ENCODE measurements at regions not wholly inside any gene's neighbourhood (a gene's known extent, or its start where the extent isn't known, plus 50 kb on each side); places are given as distances from the start of the nearest gene placed in this dataset.

DNA sequence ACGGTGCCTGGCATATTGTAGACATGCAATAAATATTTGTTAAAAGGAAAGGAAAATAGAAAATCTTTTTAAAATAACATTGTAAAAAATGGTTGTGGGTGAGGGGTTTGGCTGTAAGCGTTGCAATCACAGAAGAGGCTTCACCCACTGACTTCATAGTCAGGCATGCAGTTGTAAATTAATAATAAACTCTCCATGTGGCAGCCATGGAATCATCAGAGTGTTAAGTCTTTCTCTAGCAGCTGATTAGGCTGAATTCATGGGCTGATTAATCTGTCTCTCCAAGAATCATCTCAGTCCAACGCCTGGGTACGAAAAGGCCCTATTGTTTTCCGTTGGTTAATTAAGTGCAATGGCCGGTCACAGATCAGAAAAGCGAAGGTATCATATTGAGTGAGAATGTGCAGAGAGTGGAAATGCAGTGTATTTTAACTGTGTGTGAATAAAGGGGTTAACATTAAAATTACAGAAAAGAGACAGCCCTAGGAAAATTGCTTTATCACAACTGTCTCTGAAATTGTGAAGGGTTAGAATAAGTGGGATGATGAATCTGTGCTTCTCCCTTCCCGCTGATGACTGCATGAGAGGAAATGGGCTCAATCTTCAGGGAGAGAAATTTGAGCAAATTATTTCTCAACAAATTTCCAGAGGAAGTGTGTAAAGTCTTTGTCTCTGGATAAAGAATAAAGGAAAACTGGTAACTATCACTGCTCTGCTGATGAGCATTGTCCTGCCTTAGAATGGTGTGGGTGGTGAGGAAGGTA, 269.0 kb downstream of the FAM76B start:
- Histone ChIP-seq H3K9me3 (no peaks in the 10 kb centered on the region), H3K36me3 (no peaks in the 10 kb centered on the region), H3K4me1 (no peaks in the 10 kb centered on the region), H3K4me2 (no peak overlapping the region), H3K27ac (no peak overlapping the region), H3K9ac (no peak overlapping the region), H4K20me1 (no peaks in the 10 kb centered on the region), H3K4me3 (no peak overlapping the region), H3K27me3 (no peaks in the 10 kb centered on the region)
- TF ChIP-seq Cebpa-rat (IDR thresholded peaks at IDR 0.05) = no peak

DNA sequence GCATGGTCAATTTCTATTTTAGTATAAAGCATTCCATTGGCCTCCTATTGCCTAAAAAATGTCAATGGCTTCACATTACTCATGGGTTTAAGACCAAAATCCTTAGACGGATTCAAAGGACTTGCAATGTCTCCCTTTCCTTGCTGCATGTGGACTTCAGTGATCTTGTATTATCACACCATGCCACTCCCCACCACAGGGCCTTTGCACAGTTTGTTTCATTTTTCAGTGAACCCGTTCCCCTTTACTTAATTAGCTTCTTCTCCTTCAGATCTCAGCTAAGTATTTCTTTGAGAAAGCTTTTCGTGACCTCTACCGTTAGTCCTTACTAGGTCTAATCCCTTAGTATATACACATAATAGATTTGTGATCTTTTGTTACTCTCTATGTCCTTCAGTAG, 269.7 kb downstream of the FAM76B start:
- no peak for TF ChIP-seq Cebpa-rat (IDR thresholded peaks at IDR 0.05)
- no peaks in the 10 kb centered on the region for H3K9me3 ChIP-seq
- H3K4me2 ChIP-seq = no peak overlapping the region
- no peaks in the 10 kb centered on the region for H3K36me3 ChIP-seq
- H3K4me1 ChIP-seq = peaks cover 4% of the 10 kb centered on the region
- H3K27ac ChIP-seq = no peak overlapping the region
- no peaks in the 10 kb centered on the region for H3K27me3 ChIP-seq
- no peak overlapping the region for H3K9ac ChIP-seq
- H4K20me1 ChIP-seq = no peaks in the 10 kb centered on the region
- H3K4me3 ChIP-seq = no peak overlapping the region

DNA sequence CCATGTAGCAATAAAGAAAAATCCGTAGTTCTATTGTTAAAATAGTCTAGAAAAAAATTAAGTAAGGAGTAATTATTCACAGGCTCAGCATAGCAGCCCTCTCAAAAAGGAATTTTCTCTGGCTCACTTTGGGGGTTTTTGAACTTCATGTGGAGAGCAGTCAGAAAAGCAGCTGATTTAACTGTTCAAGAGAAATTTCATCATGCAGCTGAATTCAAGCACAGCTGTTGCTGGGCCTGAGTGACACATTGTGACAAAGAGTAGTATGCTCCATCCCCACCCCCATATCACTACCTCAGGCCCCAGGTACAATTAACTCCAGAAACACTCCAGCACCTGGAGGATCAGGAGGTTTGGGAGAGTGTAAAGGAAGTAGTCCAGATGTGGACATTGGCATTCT, 272.1 kb downstream of the FAM76B start:
- no peaks in the 10 kb centered on the region for H3K9me3 ChIP-seq
- no peak for TF ChIP-seq Cebpa-rat (IDR thresholded peaks at IDR 0.05)

DNA sequence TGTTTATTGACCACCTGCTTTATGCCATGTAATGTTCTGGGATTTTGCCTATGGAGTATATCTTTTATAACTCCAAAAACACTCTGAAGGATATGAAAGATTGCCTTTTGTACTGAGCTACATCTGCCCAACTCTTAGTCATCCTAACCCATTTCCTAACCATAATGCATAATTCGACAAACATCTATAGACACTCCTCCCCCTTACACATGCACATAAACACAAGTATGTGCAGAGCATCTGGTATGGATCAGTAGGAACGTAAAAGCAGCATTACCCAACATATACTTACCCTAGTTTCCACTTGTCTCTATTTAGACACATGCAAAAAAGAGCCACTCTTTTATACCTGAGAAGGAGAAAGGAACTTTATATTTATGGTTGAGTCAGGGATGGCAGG, 272.8 kb downstream of the FAM76B start:
- Histone ChIP-seq H4K20me1 (no peaks in the 10 kb centered on the region), H3K27ac (no peak overlapping the region), H3K4me3 (no peak overlapping the region), H3K36me3 (no peaks in the 10 kb centered on the region), H3K9me3 (no peaks in the 10 kb centered on the region), H3K4me2 (no peak overlapping the region), H3K9ac (no peak overlapping the region), H3K27me3 (no peaks in the 10 kb centered on the region), H3K4me1 (peaks cover 12% of the 10 kb centered on the region)
- no peak for TF ChIP-seq Cebpa-rat (IDR thresholded peaks at IDR 0.05)

More for the DNA sequence above, 272.1 kb downstream of the FAM76B start:
- Histone ChIP-seq H3K4me1 (peaks cover 12% of the 10 kb centered on the region), H4K20me1 (no peaks in the 10 kb centered on the region), H3K4me2 (no peak overlapping the region), H3K9ac (no peak overlapping the region), H3K4me3 (no peak overlapping the region), H3K36me3 (no peaks in the 10 kb centered on the region), H3K27me3 (no peaks in the 10 kb centered on the region), H3K27ac (no peak overlapping the region)

DNA sequence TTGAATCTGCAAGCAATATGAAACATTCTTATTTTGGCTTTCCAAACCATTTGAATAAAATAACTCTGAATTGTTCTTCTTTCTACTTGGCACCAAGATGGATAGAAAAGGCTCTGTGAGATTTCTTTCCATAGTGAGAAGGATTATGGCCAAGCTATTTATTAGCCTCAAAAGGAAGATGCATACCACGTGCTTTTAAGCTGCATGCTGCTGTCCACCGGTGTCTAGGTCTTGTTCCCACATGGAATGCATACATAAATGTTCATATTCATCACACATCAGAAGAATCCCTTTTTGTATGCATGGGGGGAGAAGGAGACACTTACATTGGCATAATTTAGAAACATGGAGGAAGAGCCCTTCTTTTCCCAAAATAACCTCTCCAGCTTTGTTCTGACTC, 273.4 kb downstream of the FAM76B start:
- Histone ChIP-seq H3K9me3 (no peaks in the 10 kb centered on the region), H3K4me1 (peaks cover 12% of the 10 kb centered on the region), H3K27ac (no peak overlapping the region), H3K27me3 (no peaks in the 10 kb centered on the region), H3K4me2 (no peak overlapping the region), H3K9ac (no peak overlapping the region), H3K4me3 (no peak overlapping the region), H4K20me1 (no peaks in the 10 kb centered on the region), H3K36me3 (no peaks in the 10 kb centered on the region)
- no peak for TF ChIP-seq Cebpa-rat (IDR thresholded peaks at IDR 0.05)

DNA sequence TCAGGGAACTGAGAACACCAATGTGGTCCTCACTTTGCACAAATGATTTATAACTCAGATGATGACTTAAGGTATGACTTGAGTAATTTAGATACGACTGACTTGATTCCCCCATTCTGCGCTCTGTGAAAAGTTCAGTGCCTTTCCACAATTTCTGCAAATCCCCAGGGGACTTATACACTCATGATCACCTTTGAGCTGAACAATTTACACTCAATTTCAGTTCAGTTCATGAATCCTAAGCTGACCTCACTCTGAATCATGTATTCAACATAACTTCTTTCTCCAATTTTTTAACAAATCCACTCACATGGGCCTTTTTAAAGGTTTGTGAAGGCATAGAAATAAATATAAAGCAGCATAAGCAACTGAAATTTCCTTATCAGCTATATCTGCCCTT, 274.2 kb downstream of the FAM76B start:
- no peak overlapping the region for H3K4me2 ChIP-seq
- H3K27ac ChIP-seq = no peak overlapping the region
- H3K9me3 ChIP-seq = no peaks in the 10 kb centered on the region
- H3K36me3 ChIP-seq = no peaks in the 10 kb centered on the region
- no peak overlapping the region for H3K9ac ChIP-seq
- no peaks in the 10 kb centered on the region for H4K20me1 ChIP-seq
- no peaks in the 10 kb centered on the region for H3K27me3 ChIP-seq
- peaks cover 12% of the 10 kb centered on the region for H3K4me1 ChIP-seq
- TF ChIP-seq Cebpa-rat (IDR thresholded peaks at IDR 0.05) = no peak
- no peak overlapping the region for H3K4me3 ChIP-seq

DNA sequence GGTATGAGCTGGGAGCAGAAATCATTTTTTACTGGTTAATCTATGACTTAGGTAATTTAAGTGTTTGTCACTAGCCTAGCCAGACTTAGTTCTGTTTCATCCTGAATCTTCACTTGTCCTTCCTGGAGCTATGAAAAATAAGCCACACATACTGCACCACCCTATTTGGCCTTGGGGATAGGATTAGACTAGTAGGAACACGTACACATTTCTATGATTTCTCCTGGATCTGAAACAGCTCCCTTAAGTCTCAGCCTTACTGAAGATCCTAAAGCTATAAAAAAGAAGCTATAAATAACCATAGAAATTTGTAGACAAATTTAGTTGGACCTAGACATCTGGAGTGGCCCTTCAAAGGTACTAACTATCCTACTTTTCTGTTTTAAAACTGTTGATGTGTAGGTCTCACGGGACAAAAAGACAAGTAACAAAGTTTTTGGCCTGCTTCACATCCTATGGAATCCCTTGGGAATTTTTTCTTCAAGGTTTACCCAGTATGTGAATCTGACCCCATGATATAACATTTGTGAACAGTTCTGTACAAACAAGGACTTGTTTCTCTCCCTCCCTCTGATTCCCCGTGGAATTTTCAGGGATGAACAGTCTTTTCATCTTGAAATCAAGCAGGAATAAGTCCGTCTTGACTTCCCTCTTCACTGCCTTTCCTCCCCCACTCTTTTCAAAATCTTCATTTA, 275.0 kb downstream of the FAM76B start:
- Histone ChIP-seq H3K27ac (no peak overlapping the region), H3K4me1 (peaks cover 12% of the 10 kb centered on the region)
- no peak for TF ChIP-seq Cebpa-rat (IDR thresholded peaks at IDR 0.05)

DNA sequence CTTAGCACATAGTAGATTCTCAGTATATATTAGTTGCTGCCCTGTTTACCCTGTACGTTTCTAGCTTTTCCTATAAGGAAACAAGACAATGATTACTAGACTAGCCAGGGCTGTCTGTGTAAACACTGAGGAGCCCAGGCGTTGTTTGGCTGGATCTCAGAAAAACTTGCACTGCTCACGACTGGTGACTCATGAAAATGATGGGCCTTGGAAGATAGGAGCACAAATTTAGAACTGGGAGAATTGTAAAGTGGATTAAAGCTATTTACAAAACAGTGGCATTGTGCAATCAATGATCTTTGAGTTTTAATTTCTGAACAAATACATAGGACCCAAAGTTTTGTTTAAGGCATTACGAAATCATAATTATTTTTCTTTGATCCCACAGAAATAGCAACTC, 276.9 kb downstream of the FAM76B start:
- TF ChIP-seq Cebpa-rat (IDR thresholded peaks at IDR 0.05) = peak; percentile 27; the same call in 1 of the 2 replicates
- no peaks in the 10 kb centered on the region for H3K27me3 ChIP-seq
- no peaks in the 10 kb centered on the region for H3K36me3 ChIP-seq
- no peak overlapping the region for H3K4me2 ChIP-seq
- H3K4me1 ChIP-seq = peaks cover 12% of the 10 kb centered on the region
- H4K20me1 ChIP-seq = no peaks in the 10 kb centered on the region
- no peak overlapping the region for H3K27ac ChIP-seq
- H3K4me3 ChIP-seq = no peak overlapping the region
- H3K9me3 ChIP-seq = no peaks in the 10 kb centered on the region
- H3K9ac ChIP-seq = no peak overlapping the region

More for the DNA sequence above, 275.0 kb downstream of the FAM76B start:
- no peaks in the 10 kb centered on the region for H4K20me1 ChIP-seq
- H3K4me3 ChIP-seq = no peak overlapping the region
- H3K9me3 ChIP-seq = no peaks in the 10 kb centered on the region
- H3K9ac ChIP-seq = no peak overlapping the region
- no peaks in the 10 kb centered on the region for H3K36me3 ChIP-seq
- peak overlapping the region; percentile 64 for H3K4me2 ChIP-seq
- no peaks in the 10 kb centered on the region for H3K27me3 ChIP-seq

DNA sequence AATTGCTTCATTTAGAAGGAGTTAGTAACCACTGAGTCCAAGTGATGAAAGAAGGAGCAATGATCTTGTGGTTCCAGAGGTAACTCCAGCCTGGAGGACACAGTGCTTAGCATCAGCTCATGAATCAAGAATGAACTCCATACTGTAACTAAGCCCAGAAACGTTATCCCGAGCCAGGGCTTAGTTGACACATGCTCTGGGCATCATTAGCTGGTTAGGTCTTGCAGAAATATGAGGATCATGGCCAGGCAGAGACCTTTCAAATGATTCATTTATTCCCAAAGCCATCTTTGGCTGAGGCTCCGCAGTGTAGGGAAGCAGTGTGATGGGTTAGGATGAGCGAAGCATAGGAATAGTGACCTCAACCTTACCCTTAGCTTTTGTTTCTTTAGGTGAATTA, 277.4 kb downstream of the FAM76B start:
- TF ChIP-seq Cebpa-rat (IDR thresholded peaks at IDR 0.05) = no peak
- Histone ChIP-seq H3K9ac (no peak overlapping the region), H3K4me2 (no peak overlapping the region), H3K27ac (no peak overlapping the region), H3K36me3 (no peaks in the 10 kb centered on the region), H3K9me3 (no peaks in the 10 kb centered on the region), H3K4me3 (no peak overlapping the region), H4K20me1 (no peaks in the 10 kb centered on the region), H3K27me3 (no peaks in the 10 kb centered on the region), H3K4me1 (peaks cover 12% of the 10 kb centered on the region)

DNA sequence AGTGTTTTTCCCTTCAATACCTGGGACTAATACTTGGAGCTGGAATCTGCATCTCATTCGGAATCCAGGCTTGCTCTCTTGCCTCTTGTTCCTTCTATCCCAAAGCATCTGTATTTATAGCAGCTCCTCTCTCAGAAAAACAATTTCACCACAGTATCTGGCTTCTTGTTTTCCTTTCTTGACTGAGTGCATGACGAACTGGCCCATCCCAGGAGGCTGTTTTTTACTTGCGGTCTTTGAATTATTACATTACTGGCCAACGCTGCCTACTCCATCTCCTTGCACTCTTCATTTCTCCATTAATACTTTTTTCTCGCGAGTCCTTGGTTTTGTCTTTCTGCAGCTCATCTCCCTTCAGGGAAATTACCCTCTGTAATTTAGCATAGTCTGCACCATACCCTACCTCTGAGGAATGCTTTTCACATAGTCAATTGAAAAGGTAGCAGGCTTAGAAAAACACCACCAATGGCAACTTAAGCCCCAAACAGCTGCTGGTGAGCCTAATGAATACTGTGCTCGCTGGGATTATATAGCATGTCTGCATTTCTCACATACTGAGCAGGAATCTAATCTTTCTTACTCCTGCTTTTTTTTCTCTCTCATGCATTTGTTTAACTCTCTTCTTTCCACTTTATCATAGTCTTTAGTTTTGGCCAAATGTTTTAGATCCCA, 277.4 kb upstream of the SESN3 start:
- H3K4me2 ChIP-seq = no peak overlapping the region
- H3K27me3 ChIP-seq = no peaks in the 10 kb centered on the region
- H3K36me3 ChIP-seq = no peaks in the 10 kb centered on the region
- H3K27ac ChIP-seq = no peak overlapping the region
- peaks cover 10% of the 10 kb centered on the region for H3K4me1 ChIP-seq
- H3K4me3 ChIP-seq = no peak overlapping the region
- TF ChIP-seq Cebpa-rat (IDR thresholded peaks at IDR 0.05) = no peak
- H3K9me3 ChIP-seq = no peaks in the 10 kb centered on the region
- H4K20me1 ChIP-seq = no peaks in the 10 kb centered on the region
- no peak overlapping the region for H3K9ac ChIP-seq
